ENCODE measurements at regions not wholly inside any gene's neighbourhood (a gene's known extent, or its start where the extent isn't known, plus 50 kb on each side); places are given as distances from the start of the nearest gene placed in this dataset.

- H3K27me3 ChIP-seq (ENCODE audit: control insufficient read depth, insufficient read depth, low read length) = peaks cover 11% of the 10 kb centered on the region
- TF ChIP-seq EZH2 (IDR thresholded peaks at IDR 0.05; ENCODE audit: low read length, missing control alignments) (no peak), CTCF (conservative IDR thresholded peaks at IDR 0.05 in 1 of 2, IDR thresholded peaks at IDR 0.05 in 1 of 2; ENCODE audit: low read depth in 1 of 2, low read length in 2 of 2) (no peak)
Observed at GRCh38 chr16:86726340-86726739, 148.0 kb downstream of the FOXL1 start.

GRCh38 chr16:86727131-86727530, 148.8 kb downstream of the FOXL1 start:
- H3K4me1 ChIP-seq (ENCODE audit: control insufficient read depth, extremely low read depth, insufficient read depth, low read length) = no peaks in the 10 kb centered on the region
- no peak overlapping the region for H3K4me3 ChIP-seq (replicated peaks in 1 of 4; ENCODE audit: control extremely low read depth in 1 of 4, insufficient read depth in 1 of 4, low read depth in 3 of 4, low read length in 4 of 4)
- no peak overlapping the region for H2AFZ ChIP-seq (ENCODE audit: low read length)
- H3K27ac ChIP-seq (ENCODE audit: insufficient read depth, low read length) = no peak overlapping the region
- H3K79me2 ChIP-seq (ENCODE audit: control insufficient read depth, insufficient read depth, low read length) = no peaks in the 10 kb centered on the region
- no peak overlapping the region for H3K9ac ChIP-seq (ENCODE audit: insufficient read depth, low read length)
- H3K36me3 ChIP-seq (ENCODE audit: control insufficient read depth, insufficient read depth, low read length) = no peaks in the 10 kb centered on the region
- no peak overlapping the region for H3K4me2 ChIP-seq (ENCODE audit: extremely low read depth, insufficient read depth, low read length)
- DNase-seq (ENCODE audit: low read depth in 2 of 2) = no peak
- H3K9me3 ChIP-seq (ENCODE audit: control insufficient read depth, insufficient read depth, low read depth, low read length) = no peaks in the 10 kb centered on the region
- H3K27me3 ChIP-seq (ENCODE audit: control insufficient read depth, insufficient read depth, low read length) = peaks cover 13% of the 10 kb centered on the region
- H4K20me1 ChIP-seq (ENCODE audit: control insufficient read depth, extremely low read depth, insufficient read depth, low read length) = no peaks in the 10 kb centered on the region
- no peak for TF ChIP-seq EZH2 (IDR thresholded peaks at IDR 0.05; ENCODE audit: low read length, missing control alignments)
- no peak for TF ChIP-seq CTCF (conservative IDR thresholded peaks at IDR 0.05 in 1 of 2, IDR thresholded peaks at IDR 0.05 in 1 of 2; ENCODE audit: low read depth in 1 of 2, low read length in 2 of 2)

More at GRCh38 chr16:86726340-86726739, 148.0 kb downstream of the FOXL1 start:
- Histone ChIP-seq H4K20me1 (ENCODE audit: control insufficient read depth, extremely low read depth, insufficient read depth, low read length) (no peaks in the 10 kb centered on the region), H3K36me3 (ENCODE audit: control insufficient read depth, insufficient read depth, low read length) (no peaks in the 10 kb centered on the region), H3K4me3 (replicated peaks in 1 of 4; ENCODE audit: control extremely low read depth in 1 of 4, insufficient read depth in 1 of 4, low read depth in 3 of 4, low read length in 4 of 4) (no peak overlapping the region), H3K9me3 (ENCODE audit: control insufficient read depth, insufficient read depth, low read depth, low read length) (no peaks in the 10 kb centered on the region), H3K27ac (ENCODE audit: insufficient read depth, low read length) (no peak overlapping the region), H3K79me2 (ENCODE audit: control insufficient read depth, insufficient read depth, low read length) (no peaks in the 10 kb centered on the region), H3K4me1 (ENCODE audit: control insufficient read depth, extremely low read depth, insufficient read depth, low read length) (no peaks in the 10 kb centered on the region), H3K4me2 (ENCODE audit: extremely low read depth, insufficient read depth, low read length) (no peak overlapping the region), H2AFZ (ENCODE audit: low read length) (no peak overlapping the region), H3K9ac (ENCODE audit: insufficient read depth, low read length) (no peak overlapping the region)
- DNase-seq (ENCODE audit: low read depth in 2 of 2) = no peak

- Histone ChIP-seq H3K9ac (ENCODE audit: insufficient read depth, low read length) (no peak overlapping the region), H3K4me3 (replicated peaks in 1 of 4; ENCODE audit: control extremely low read depth in 1 of 4, insufficient read depth in 1 of 4, low read depth in 3 of 4, low read length in 4 of 4) (no peak overlapping the region), H2AFZ (ENCODE audit: low read length) (no peak overlapping the region), H4K20me1 (ENCODE audit: control insufficient read depth, extremely low read depth, insufficient read depth, low read length) (no peaks in the 10 kb centered on the region), H3K79me2 (ENCODE audit: control insufficient read depth, insufficient read depth, low read length) (no peaks in the 10 kb centered on the region), H3K27ac (ENCODE audit: insufficient read depth, low read length) (no peak overlapping the region), H3K4me2 (ENCODE audit: extremely low read depth, insufficient read depth, low read length) (no peak overlapping the region), H3K27me3 (ENCODE audit: control insufficient read depth, insufficient read depth, low read length) (peaks cover 13% of the 10 kb centered on the region), H3K36me3 (ENCODE audit: control insufficient read depth, insufficient read depth, low read length) (no peaks in the 10 kb centered on the region), H3K4me1 (ENCODE audit: control insufficient read depth, extremely low read depth, insufficient read depth, low read length) (no peaks in the 10 kb centered on the region), H3K9me3 (ENCODE audit: control insufficient read depth, insufficient read depth, low read depth, low read length) (no peaks in the 10 kb centered on the region)
- DNase-seq (ENCODE audit: low read depth in 2 of 2) = no peak
- TF ChIP-seq CTCF (conservative IDR thresholded peaks at IDR 0.05 in 1 of 2, IDR thresholded peaks at IDR 0.05 in 1 of 2; ENCODE audit: low read depth in 1 of 2, low read length in 2 of 2) (no peak), EZH2 (IDR thresholded peaks at IDR 0.05; ENCODE audit: low read length, missing control alignments) (no peak)
Observed at GRCh38 chr16:86727632-86728031, 149.3 kb downstream of the FOXL1 start.
